GM18951 (cell line): ENCODE measurements at regions not wholly inside any gene's neighbourhood (a gene's known extent, or its start where the extent isn't known, plus 50 kb on each side); places are given as distances from the start of the nearest gene placed in this dataset.

Experiments
- POLR2A ChIP-seq: IDR thresholded peaks from 4 replicates; pipeline ENCODE4 v1.6.1; 2011; ENCODE audit warnings: mild to moderate bottlenecking; ENCODE audit not compliant: insufficient read length, insufficient read depth; ENCODE audit errors: extremely low read depth
- in situ Hi-C: fragments of 300-500 bp; cut with MboI; formaldehyde crosslinking; loops from one replicate; pipeline ENCODE4 v1.12.0; 2022; ENCODE audit warnings: low sequenced_read_pairs, mixed read lengths, inconsistent platforms; ENCODE audit not compliant: unreplicated experiment

GRCh38 chr15:77739591-77740378, 107.1 kb upstream of the LINGO1 start:
- TF ChIP-seq POLR2A, result no peak
- in situ Hi-C loops, result no loop called here

DNA sequence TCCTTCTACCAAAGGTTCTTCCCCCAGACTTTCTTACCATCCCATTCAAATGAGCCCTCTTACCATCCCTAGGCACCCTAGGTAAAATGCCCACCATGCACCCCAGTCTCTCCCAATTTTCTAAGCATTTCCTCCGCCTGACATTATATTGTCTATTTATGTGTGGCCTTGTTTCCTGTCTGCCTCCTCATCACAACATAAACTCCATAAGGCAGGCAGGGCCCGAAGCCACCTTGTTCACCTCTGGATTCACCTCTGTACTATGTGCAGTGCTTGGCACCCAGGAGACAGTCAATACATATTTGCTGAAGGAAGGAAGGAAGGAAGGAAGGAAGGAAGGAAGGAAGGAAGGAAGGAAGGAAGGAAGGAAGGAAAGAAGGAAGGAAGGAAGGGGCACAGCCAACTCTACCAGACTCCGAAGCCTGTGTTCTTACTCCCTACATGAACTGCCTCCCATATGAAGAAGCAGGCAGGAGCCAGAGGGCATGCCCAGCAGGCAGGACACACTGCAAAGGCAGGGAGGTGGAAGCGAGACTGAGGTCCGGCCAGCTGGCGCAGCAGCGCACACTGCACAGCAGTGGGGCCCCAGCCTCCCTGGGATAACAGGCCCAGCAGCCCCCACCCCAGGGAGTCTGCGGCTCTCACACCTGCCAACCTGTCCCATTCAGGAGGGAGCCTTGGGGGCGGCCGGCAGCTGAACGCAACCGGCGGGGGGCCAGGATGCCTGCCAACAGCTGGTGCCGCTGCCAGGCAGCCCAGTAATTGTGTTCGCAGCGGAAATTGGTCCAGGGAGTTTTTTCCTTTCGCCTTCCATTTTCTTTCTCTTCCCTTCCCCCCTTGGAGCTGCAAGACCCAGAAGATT, 106.0 kb upstream of the LINGO1 start:
- in situ Hi-C loops, result no loop called here
- TF ChIP-seq POLR2A, result no peak

DNA sequence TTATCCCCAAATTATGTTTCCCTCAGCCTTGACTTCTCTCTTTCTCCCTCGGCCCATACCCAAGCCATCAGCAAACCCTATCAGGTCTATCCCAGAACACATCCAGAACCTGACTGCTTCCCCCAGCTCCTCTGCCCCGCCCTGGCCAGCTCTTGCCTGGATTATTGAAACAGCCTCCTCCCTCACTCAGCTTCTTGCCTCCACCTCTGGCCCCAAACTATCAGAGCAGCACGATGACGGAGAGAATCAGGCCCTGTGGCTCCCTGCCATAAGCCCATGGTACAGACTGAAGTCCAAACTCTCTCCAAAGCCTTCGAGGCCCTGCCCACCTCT, 105.3 kb upstream of the LINGO1 start:
- no peak for TF ChIP-seq POLR2A
- in situ Hi-C loops, result no loop called here

- TF ChIP-seq POLR2A, result no peak
- in situ Hi-C loops, result no loop called here
Observed at GRCh38 chr15:77737238-77738037, 104.7 kb upstream of the LINGO1 start.

- TF ChIP-seq POLR2A, result no peak
- in situ Hi-C loops, result no loop called here
Observed at GRCh38 chr15:77734306-77734705, 101.6 kb upstream of the LINGO1 start.

DNA sequence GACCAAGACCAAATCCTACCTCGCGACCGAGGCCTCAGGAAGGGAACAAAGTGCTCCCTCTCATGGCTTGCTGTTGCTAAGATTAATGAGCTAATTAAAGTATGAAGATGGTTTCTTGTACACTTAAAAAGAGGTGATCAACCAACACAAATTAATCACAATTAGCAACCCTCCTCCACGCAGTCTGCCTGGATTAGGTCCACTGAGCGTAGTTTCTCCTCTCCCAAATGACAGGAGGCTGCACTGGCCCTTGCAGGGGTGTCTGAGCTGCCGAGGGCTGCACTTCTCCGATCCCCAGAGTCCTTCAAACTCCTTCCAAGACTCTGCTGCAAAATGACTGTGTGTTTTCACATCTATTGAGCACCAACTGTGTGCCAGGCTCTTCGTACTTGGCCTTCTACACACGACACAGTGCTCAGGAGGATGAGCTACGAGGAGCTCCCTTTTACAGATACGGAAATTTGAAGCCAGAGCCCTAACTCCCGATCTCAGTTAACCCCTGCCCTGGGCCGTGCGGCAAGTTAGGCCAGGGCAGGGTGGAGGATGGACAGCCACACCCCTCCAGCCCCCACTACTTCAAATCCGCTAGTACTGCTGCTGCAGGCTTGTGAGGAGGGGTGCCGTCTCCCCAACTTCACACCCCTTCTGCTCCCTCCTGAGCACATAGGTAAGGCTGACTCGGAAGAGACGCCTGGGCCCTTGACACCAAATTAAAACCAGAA, 101.0 kb upstream of the LINGO1 start:
- no peak for TF ChIP-seq POLR2A
- in situ Hi-C loops, result no loop called here

DNA sequence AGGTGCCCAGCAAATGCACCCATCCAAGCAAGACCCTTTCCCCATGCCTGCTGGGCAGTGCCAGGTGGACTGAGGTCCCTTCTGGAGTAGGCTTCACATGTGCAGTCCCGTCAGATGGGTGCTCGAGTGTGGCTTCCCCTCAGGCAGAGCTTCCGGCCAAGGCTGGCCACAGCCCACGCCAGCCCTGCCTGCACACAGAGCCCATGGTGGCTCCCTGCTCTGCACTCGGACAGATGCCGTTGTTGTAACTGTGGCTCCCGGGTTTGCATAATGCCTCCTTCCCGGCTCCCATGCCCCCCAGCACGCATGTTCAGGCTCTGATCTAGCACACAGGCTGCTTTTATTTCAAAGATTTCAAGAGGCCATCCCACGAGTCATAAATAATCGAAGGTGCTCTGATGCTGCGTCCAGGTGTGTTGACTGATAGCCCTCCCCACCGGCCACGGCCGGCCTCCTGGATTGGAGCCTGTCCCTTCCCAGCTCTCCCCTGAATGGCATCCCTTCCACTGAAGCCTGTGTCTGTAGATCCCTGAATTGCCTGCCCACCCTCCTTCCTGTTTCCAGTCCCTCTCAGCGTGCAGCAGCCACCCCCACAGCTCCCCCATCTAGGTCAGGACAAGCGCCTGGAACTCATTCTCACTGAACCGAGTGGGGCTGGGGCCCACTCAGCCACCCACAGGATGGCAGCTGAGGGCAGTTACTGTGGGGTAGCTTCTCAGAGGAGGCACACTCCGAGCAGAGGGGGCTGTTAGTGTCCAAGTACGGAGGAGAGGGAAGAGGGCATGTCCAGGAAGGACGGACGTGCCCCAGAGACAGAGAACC, 100.0 kb upstream of the LINGO1 start:
- TF ChIP-seq POLR2A, result no peak
- in situ Hi-C loops, result no loop called here

DNA sequence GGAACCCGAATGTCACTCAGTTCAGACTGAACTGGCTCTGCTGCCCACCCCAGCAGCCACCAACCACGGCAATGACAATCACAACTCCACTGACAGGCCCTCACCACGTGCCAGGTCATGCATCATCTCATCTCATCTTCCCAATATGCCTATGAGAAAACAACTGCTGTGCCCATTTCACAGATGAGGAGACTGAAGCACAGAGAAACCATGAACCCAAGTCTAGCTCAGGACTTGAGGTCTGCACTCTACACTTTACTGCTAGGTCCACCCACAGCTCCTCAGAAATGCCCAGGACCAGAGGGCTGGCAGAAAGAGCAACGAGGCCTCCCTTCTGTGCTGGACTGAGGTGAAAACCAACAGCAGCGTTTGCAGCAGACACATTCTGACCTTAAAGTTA, 99.2 kb upstream of the LINGO1 start:
- TF ChIP-seq POLR2A, result no peak
- in situ Hi-C loops, result no loop called here

- in situ Hi-C loops, result no loop called here
- no peak for TF ChIP-seq POLR2A
Observed at GRCh38 chr15:77731067-77731466, 98.4 kb upstream of the LINGO1 start.

- in situ Hi-C loops, result no loop called here
- no peak for TF ChIP-seq POLR2A
Observed at GRCh38 chr15:77727635-77728304, 95.1 kb upstream of the LINGO1 start.

DNA sequence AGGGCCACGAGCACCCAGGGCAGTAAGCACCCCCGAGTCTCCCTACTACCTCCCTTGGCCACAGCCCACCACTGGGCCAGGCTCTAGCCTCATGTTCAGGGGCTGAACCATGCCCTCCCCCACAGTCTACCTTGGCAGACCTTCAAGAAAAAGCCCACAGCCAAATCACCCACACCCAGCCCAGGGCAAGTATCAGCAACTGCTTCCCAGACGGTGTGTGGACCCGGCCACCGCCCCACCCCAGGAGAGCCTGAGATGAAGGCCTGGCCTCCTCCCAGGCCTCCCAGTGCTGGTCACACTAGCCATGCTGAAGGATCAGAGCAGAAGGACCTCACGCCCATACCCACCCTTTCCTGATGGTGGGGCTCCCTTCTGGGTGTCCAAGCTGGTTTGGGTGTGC, 92.0 kb upstream of the LINGO1 start:
- TF ChIP-seq POLR2A, result no peak
- in situ Hi-C loops, result no loop called here
